ENCODE measurements at regions not wholly inside any gene's neighbourhood (a gene's known extent, or its start where the extent isn't known, plus 50 kb on each side); places are given as distances from the start of the nearest gene placed in this dataset.
"Not testable (repeated sequence)": the region's sequence is repeated elsewhere in the genome, so short reads cannot be mapped to it uniquely, and the experiment has no call there.

- TF ChIP-seq, protein P1, sequence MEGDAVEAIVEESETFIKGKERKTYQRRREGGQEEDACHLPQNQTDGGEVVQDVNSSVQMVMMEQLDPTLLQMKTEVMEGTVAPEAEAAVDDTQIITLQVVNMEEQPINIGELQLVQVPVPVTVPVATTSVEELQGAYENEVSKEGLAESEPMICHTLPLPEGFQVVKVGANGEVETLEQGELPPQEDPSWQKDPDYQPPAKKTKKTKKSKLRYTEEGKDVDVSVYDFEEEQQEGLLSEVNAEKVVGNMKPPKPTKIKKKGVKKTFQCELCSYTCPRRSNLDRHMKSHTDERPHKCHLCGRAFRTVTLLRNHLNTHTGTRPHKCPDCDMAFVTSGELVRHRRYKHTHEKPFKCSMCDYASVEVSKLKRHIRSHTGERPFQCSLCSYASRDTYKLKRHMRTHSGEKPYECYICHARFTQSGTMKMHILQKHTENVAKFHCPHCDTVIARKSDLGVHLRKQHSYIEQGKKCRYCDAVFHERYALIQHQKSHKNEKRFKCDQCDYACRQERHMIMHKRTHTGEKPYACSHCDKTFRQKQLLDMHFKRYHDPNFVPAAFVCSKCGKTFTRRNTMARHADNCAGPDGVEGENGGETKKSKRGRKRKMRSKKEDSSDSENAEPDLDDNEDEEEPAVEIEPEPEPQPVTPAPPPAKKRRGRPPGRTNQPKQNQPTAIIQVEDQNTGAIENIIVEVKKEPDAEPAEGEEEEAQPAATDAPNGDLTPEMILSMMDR (IDR thresholded peaks at IDR 0.05; ENCODE audit: low read depth, low read length, poor library complexity, severe bottlenecking): not testable (repeated sequence)
- not testable (repeated sequence) for TF ChIP-seq EZH2phosphoT487 (IDR thresholded peaks at IDR 0.05; ENCODE audit: borderline replicate concordance, low read length)
Measured at GRCh38 chr2:91842264-91842663, 3029.0 kb upstream of the TEKT4 start.

Data from DOHH2 (cell line).